Thoracic aorta (tissue), 2 donors: ENCODE measurements at regions not wholly inside any gene's neighbourhood (a gene's known extent, or its start where the extent isn't known, plus 50 kb on each side); places are given as distances from the start of the nearest gene placed in this dataset.

Experiments used
- ATAC-seq: fragments of 150-250 bp; one replicate; pipeline ENCODE4 v1.8.0; 2017; ENCODE audit warnings: low read depth; ENCODE audit not compliant: insufficient number of reproducible peaks, low FRiP score
- DNase-seq: peaks from one replicate; pipeline ENCODE4 v3.0.0-alpha.2; 2020; ENCODE audit warnings: low spot score
- H3K27ac ChIP-seq, 2 donors: fragments of 200-600 bp; sonication (generic); 1 replicate in 1 of 2; 2 replicates in 1 of 2; pipeline ENCODE4 v1.5.1; 2016; ENCODE audit warnings: mild to moderate bottlenecking in 2 of 2, moderate library complexity in 2 of 2
- H3K27me3 ChIP-seq: fragments of 200-600 bp; sonication (generic); replicated peaks from 2 replicates; pipeline ENCODE4 v1.6.0; 2016; ENCODE audit warnings: mild to moderate bottlenecking; ENCODE audit not compliant: insufficient read depth
- H3K36me3 ChIP-seq: fragments of 200-600 bp; sonication (generic); one replicate; pipeline ENCODE4 v1.5.1; 2016
- H3K4me1 ChIP-seq, 2 donors: fragments of 200-600 bp; sonication (generic); 1 replicate in 1 of 2; 2 replicates in 1 of 2; pipeline versions ENCODE4 v1.5.1 to v1.6.0; 2016; ENCODE audit warnings: low read depth in 2 of 2, mild to moderate bottlenecking in 1 of 2; ENCODE audit not compliant: control insufficient read depth in 1 of 2
- H3K4me3 ChIP-seq: fragments of 200-600 bp; sonication (generic); 2 replicates; pipeline ENCODE4 v1.5.1; 2016; ENCODE audit warnings: mild to moderate bottlenecking
- H3K9me3 ChIP-seq: fragments of 200-600 bp; sonication (generic); 2 replicates; pipeline ENCODE4 v1.5.1; 2016
- TF ChIP-seq, protein P1 (sequence below): fragments of 200-600 bp; sonication (generic); IDR thresholded peaks from one replicate; pipeline ENCODE4 v1.5.1; 2019; ENCODE audit warnings: antibody characterized with exemption

DNA sequence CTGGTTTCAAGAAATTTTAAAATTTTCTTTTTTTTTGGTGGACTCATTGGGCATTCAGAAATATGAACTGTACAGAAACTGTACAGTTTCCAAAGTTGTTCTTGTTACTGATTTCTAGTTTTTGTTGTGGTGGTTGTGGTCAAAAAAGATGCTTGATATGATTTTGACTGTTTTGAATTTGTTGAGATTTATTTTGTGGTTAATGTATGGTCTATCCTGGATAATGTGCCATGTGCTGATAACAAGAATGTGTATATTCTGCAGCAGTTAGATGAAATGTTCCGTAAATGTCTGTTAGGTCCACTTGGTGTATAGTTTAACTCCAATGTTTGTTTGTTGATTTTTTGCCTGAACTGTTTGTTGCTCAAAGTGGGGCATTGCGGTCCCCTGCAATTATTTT lies 127.6 kb upstream of the NUDT6 start:
- no peaks in the 10 kb centered on the region for H3K36me3 ChIP-seq
- DNase-seq, result no peak
- H3K4me3 ChIP-seq, result no peak overlapping the region
- H3K27ac ChIP-seq, result no peak overlapping the region
- H3K4me1 ChIP-seq, result no peaks in the 10 kb centered on the region
- H3K27me3 ChIP-seq, result no peaks in the 10 kb centered on the region
- ATAC-seq, result no peak
- TF ChIP-seq, protein P1, sequence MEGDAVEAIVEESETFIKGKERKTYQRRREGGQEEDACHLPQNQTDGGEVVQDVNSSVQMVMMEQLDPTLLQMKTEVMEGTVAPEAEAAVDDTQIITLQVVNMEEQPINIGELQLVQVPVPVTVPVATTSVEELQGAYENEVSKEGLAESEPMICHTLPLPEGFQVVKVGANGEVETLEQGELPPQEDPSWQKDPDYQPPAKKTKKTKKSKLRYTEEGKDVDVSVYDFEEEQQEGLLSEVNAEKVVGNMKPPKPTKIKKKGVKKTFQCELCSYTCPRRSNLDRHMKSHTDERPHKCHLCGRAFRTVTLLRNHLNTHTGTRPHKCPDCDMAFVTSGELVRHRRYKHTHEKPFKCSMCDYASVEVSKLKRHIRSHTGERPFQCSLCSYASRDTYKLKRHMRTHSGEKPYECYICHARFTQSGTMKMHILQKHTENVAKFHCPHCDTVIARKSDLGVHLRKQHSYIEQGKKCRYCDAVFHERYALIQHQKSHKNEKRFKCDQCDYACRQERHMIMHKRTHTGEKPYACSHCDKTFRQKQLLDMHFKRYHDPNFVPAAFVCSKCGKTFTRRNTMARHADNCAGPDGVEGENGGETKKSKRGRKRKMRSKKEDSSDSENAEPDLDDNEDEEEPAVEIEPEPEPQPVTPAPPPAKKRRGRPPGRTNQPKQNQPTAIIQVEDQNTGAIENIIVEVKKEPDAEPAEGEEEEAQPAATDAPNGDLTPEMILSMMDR, result no peak
- peaks cover 22% of the 10 kb centered on the region for H3K9me3 ChIP-seq

DNA sequence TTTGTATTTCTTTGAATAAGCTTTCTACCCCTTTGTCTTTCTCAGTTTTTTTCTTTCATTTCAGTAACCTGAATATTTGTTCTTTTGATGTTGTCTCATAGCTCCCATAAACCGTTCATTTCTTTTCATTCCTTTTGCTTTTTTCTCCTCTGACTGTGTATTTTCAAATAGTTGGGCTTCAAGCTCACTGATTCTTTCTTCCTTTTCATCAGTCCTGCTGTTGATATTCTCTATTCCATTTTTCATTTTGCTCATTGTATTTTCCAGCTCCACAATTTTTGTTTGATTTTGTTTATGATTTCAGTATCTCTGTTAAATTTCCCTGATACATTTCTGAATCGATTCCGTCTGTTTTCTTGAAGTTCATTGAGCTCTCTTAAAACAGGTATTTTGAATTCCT lies 129.6 kb upstream of the NUDT6 start:
- no peaks in the 10 kb centered on the region for H3K36me3 ChIP-seq
- TF ChIP-seq, protein P1, result no peak
- H3K4me1 ChIP-seq, result no peaks in the 10 kb centered on the region
- no peak overlapping the region for H3K27ac ChIP-seq
- no peak for ATAC-seq
- H3K4me3 ChIP-seq, result no peak overlapping the region
- no peaks in the 10 kb centered on the region for H3K27me3 ChIP-seq
- peaks cover 22% of the 10 kb centered on the region for H3K9me3 ChIP-seq
- no peak for DNase-seq

DNA sequence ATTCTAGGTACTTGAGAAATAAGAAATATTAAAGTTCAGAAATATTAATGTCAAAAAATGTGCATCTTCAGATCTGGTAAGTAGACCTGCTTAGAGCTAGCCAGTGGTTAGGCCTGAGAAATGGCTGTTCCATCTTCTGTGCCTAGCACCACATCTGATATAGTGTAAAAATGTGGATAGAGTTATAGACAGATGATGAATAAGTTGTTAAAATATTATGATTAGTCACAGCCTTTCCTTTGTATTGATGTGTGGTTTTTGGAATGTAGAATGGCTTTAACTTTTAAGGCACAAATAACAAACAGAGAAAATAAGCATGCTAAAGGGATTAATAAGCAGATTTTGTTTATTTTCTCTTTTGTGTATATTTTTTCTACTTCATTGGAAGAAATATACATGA lies 133.5 kb upstream of the NUDT6 start:
- H3K27ac ChIP-seq, result no peak overlapping the region
- H3K4me1 ChIP-seq, result no peaks in the 10 kb centered on the region
- peaks cover 11% of the 10 kb centered on the region for H3K9me3 ChIP-seq
- TF ChIP-seq, protein P1, result no peak
- ATAC-seq (no peak), DNase-seq (no peak)
- peaks cover 5% of the 10 kb centered on the region for H3K36me3 ChIP-seq
- no peaks in the 10 kb centered on the region for H3K27me3 ChIP-seq
- no peak overlapping the region for H3K4me3 ChIP-seq

DNA sequence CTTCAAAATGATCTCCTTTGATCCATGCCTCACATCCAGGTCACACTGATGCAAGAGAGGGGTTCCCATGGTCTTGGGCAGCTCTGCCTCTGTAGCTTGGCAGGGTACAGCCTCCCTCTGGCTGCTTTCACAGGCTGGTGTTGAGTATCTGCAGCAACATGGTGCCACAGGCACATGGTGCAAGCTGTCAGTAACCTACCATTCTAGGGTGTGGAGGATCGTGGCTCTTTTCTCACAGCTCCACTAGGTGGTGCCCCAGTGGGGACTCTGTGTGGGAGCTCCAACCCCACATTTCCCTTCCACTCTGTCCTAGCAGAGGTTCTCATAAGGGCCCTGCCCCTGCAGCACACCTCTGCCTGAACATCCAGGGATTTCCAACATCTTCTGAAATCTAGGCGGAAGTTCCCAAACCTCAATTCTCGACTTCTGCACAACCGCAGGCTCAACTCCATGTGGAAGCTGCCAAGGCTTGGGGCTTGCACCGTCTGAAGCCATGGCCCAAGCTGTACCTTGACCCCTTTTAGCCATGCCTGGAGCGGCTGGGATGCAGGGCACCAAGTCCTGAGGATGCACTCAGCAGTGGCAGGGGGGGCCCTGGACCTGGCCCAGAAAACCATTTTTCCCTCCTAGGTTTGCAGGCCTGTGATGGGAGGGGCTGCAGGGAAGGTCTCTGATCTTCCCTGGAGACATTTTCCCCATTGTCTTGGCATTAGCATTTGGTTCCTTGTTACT lies 137.8 kb upstream of the NUDT6 start:
- Histone ChIP-seq H3K27me3 (no peaks in the 10 kb centered on the region), H3K27ac (no peak overlapping the region), H3K36me3 (peaks cover 5% of the 10 kb centered on the region), H3K9me3 (no peaks in the 10 kb centered on the region), H3K4me1 (no peaks in the 10 kb centered on the region), H3K4me3 (no peak overlapping the region)
- TF ChIP-seq, protein P1, result no peak
- ATAC-seq, result no peak
- no peak for DNase-seq

GRCh38 chr4:123064390-123064789 lies 142.0 kb upstream of the NUDT6 start:
- ATAC-seq (no peak), DNase-seq (no peak)
- Histone ChIP-seq H3K9me3 (no peaks in the 10 kb centered on the region), H3K4me3 (no peak overlapping the region), H3K27me3 (no peaks in the 10 kb centered on the region), H3K27ac (no peak overlapping the region), H3K36me3 (peaks cover 5% of the 10 kb centered on the region), H3K4me1 (peaks cover 0 to 3% of the 10 kb centered on the region in 2 donors)
- TF ChIP-seq, protein P1, result no peak
